Osteoblast (primary cell): ENCODE measurements at regions not wholly inside any gene's neighbourhood (a gene's known extent, or its start where the extent isn't known, plus 50 kb on each side); places are given as distances from the start of the nearest gene placed in this dataset.

ENCODE experiments used
- DNase-seq: peaks from one replicate; pipeline ENCODE4 v3.0.0; 2011; ENCODE audit warnings: low spot score, mixed read lengths; ENCODE audit not compliant: insufficient read length; ENCODE audit errors: missing footprints
- H2AFZ ChIP-seq: 2 replicates; pipeline ENCODE4 v1.6.0; 2011; ENCODE audit warnings: mild to moderate bottlenecking, low read length
- H3K27ac ChIP-seq: 2 replicates; pipeline ENCODE4 v1.5.1; 2011; ENCODE audit warnings: mild to moderate bottlenecking, low read depth, low read length, moderate library complexity
- H3K27me3 ChIP-seq: 2 replicates; pipeline ENCODE4 v1.6.0; 2012; ENCODE audit warnings: mild to moderate bottlenecking, control low read depth, inconsistent platforms, low read length, moderate library complexity; ENCODE audit not compliant: insufficient read depth
- H3K36me3 ChIP-seq: 2 replicates; pipeline ENCODE4 v1.5.1; 2011; ENCODE audit warnings: mild to moderate bottlenecking, low read length, control low read depth, moderate library complexity; ENCODE audit not compliant: insufficient read depth
- H3K4me1 ChIP-seq: 2 replicates; pipeline ENCODE4 v1.5.1; 2011; ENCODE audit warnings: mild to moderate bottlenecking, low read length, control low read depth, moderate library complexity; ENCODE audit not compliant: insufficient read depth
- H3K4me2 ChIP-seq: 2 replicates; pipeline ENCODE4 v1.6.0; 2011; ENCODE audit warnings: mild to moderate bottlenecking, low read length; ENCODE audit not compliant: insufficient read depth
- H3K4me3 ChIP-seq: fragments of 200-600 bp; sonication (generic); 3 replicates; pipeline ENCODE4 v1.5.1; 2012; ENCODE audit warnings: mild to moderate bottlenecking, low read length, inconsistent platforms; ENCODE audit not compliant: insufficient read depth
- H3K79me2 ChIP-seq: 2 replicates; pipeline ENCODE4 v1.6.0; 2012; ENCODE audit warnings: mild to moderate bottlenecking, low read length, control low read depth, inconsistent platforms; ENCODE audit not compliant: insufficient read depth
- H3K9me3 ChIP-seq: 2 replicates; pipeline ENCODE4 v1.5.1; 2011; ENCODE audit warnings: low read depth, low read length, control low read depth
- H4K20me1 ChIP-seq: 2 replicates; pipeline ENCODE4 v1.6.0; 2012; ENCODE audit warnings: mild to moderate bottlenecking, low read length, control low read depth; ENCODE audit not compliant: insufficient read depth
- CTCF ChIP-seq: IDR thresholded peaks from 2 replicates; pipeline ENCODE4 v1.5.1; 2011; ENCODE audit warnings: mild to moderate bottlenecking, low read depth, low read length, moderate library complexity; ENCODE audit errors: extremely low read depth

- DNase-seq: no peak
- H3K4me1 ChIP-seq: no peaks in the 10 kb centered on the region
- no peaks in the 10 kb centered on the region for H3K36me3 ChIP-seq
- H3K9me3 ChIP-seq: no peaks in the 10 kb centered on the region
- no peaks in the 10 kb centered on the region for H4K20me1 ChIP-seq
- H3K79me2 ChIP-seq: no peaks in the 10 kb centered on the region
- H2AFZ ChIP-seq: no peak overlapping the region
- H3K4me3 ChIP-seq: no peak overlapping the region
- H3K4me2 ChIP-seq: no peak overlapping the region
- no peak for TF ChIP-seq CTCF
- H3K27me3 ChIP-seq: no peaks in the 10 kb centered on the region
- no peak overlapping the region for H3K27ac ChIP-seq
These were observed 417.6 kb downstream of the PTPRU start for GRCh38 chr1:29653886-29654450.

- Histone ChIP-seq H3K4me2 (no peak overlapping the region), H3K36me3 (no peaks in the 10 kb centered on the region), H3K27me3 (no peaks in the 10 kb centered on the region), H3K4me1 (no peaks in the 10 kb centered on the region), H3K9me3 (no peaks in the 10 kb centered on the region), H3K27ac (no peak overlapping the region), H2AFZ (no peak overlapping the region), H3K4me3 (no peak overlapping the region), H4K20me1 (no peaks in the 10 kb centered on the region), H3K79me2 (no peaks in the 10 kb centered on the region)
- no peak for DNase-seq
- no peak for TF ChIP-seq CTCF
These were observed 416.9 kb downstream of the PTPRU start for GRCh38 chr1:29653034-29653810.

- Histone ChIP-seq H3K4me2 (no peak overlapping the region), H3K4me1 (no peaks in the 10 kb centered on the region)
- DNase-seq: no peak
These were observed 415.7 kb downstream of the PTPRU start for GRCh38 chr1:29651684-29652665.

More at GRCh38 chr1:29651684-29652665, 415.7 kb downstream of the PTPRU start:
- H3K4me3 ChIP-seq: no peak overlapping the region
- H3K36me3 ChIP-seq: no peaks in the 10 kb centered on the region
- no peaks in the 10 kb centered on the region for H3K79me2 ChIP-seq
- H4K20me1 ChIP-seq: no peaks in the 10 kb centered on the region
- H3K27ac ChIP-seq: no peak overlapping the region
- no peaks in the 10 kb centered on the region for H3K9me3 ChIP-seq
- TF ChIP-seq CTCF: no peak
- H2AFZ ChIP-seq: no peak overlapping the region
- no peaks in the 10 kb centered on the region for H3K27me3 ChIP-seq
